ENCODE measurements at regions not wholly inside any gene's neighbourhood (a gene's known extent, or its start where the extent isn't known, plus 50 kb on each side); places are given as distances from the start of the nearest gene placed in this dataset.

DNA sequence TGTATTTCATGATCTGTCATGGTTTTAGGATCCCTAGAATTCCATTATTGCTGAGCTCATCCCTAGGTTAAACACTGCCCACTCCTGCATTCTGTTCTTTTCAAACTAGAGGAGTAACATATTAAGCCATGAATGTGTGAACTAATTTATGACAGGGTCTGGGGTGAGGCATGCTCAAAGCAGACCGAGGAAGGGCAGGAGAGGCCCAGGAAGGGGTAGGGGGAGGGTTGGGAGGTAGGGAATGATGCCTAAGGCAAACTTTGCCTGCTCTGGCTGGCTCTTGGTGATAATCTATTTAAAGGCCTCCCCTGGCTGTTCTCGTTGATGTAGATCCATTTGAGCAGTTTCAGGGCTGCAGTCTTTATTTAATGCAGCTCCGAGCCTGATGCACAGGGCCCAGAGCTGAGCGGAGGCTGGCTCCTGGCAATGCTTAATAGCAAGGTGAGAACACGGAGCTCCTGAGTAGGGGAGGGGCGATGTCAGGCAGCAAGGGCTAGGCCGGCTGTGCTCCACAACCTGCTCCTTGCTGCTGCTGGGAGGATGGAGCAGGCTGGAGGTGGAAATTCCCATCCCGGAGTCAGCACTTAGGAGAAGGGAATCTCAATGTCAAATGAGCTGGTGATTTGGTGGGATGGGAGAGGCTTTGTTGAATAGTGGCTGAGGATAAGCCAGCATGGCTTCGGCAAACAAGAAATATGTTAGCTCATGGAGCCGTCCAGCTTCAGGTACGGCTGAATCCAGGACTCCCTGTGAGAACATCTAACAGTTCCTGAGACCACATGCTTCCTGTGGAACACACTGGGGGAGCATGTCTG is 73.2 kb upstream of the UNC5A start:
- peaks cover 18% of the 10 kb centered on the region for H3K27me3 Mint-ChIP-seq (ENCODE audit: unreplicated experiment)
- no peaks in the 10 kb centered on the region for H3K9me3 Mint-ChIP-seq (ENCODE audit: unreplicated experiment)
- TF ChIP-seq, protein P1, sequence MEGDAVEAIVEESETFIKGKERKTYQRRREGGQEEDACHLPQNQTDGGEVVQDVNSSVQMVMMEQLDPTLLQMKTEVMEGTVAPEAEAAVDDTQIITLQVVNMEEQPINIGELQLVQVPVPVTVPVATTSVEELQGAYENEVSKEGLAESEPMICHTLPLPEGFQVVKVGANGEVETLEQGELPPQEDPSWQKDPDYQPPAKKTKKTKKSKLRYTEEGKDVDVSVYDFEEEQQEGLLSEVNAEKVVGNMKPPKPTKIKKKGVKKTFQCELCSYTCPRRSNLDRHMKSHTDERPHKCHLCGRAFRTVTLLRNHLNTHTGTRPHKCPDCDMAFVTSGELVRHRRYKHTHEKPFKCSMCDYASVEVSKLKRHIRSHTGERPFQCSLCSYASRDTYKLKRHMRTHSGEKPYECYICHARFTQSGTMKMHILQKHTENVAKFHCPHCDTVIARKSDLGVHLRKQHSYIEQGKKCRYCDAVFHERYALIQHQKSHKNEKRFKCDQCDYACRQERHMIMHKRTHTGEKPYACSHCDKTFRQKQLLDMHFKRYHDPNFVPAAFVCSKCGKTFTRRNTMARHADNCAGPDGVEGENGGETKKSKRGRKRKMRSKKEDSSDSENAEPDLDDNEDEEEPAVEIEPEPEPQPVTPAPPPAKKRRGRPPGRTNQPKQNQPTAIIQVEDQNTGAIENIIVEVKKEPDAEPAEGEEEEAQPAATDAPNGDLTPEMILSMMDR (IDR thresholded peaks at IDR 0.05; ENCODE audit: unreplicated experiment), result no peak
- no peak overlapping the region for H3K27ac Mint-ChIP-seq (ENCODE audit: unreplicated experiment)
- H3K4me1 Mint-ChIP-seq (ENCODE audit: unreplicated experiment), result peaks cover 10% of the 10 kb centered on the region
- no peak for DNase-seq (ENCODE audit: low spot score)
- H3K36me3 Mint-ChIP-seq (ENCODE audit: low read depth, unreplicated experiment), result peaks cover 4% of the 10 kb centered on the region
- no peak overlapping the region for H3K4me3 Mint-ChIP-seq (ENCODE audit: unreplicated experiment)

DNA sequence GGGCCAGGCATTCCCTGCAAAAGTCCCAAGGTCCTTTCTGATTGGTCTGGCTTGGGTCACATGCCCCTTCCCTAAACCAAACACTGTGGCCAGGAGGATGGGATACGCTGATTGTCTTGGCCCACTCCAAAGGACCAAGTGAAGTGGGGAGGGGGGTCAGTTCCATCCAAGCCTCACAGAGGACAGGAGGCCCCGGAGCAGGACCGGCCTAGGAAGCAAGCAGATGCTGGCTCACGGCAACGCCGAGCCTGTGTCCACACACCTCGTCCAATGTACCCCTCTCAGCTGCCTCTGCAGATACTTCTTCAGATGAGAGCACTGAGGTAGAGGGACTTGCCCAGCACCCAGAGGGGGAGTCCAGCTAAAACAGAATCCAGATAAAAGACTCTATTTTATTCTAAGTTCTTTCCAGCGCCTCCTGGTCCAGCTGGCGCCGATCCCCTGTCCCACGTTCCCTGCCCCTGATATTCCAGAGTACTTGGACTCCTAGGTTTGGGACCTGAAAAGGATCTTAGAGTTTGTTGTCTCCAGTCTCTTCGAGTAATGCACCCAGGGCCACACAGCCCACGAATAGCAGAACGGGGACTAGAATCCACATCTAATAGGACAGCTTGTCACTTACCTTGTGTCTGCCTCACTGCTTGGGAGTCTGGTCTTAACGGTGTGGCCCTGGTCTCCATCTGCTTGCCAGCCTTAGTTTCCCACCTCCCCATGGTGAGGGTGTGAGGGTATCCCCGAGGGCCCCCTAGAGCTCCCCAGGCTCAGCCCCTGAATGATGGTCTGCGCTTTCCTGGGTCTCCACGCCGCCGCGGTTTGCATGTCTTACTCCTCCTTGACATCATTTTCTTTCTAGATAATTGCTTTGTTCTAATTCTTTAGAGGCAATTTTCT is 72.4 kb upstream of the UNC5A start:
- H3K4me3 Mint-ChIP-seq (ENCODE audit: unreplicated experiment), result no peak overlapping the region
- H3K9me3 Mint-ChIP-seq (ENCODE audit: unreplicated experiment), result no peaks in the 10 kb centered on the region
- no peak for DNase-seq (ENCODE audit: low spot score)
- H3K4me1 Mint-ChIP-seq (ENCODE audit: unreplicated experiment), result peaks cover 8% of the 10 kb centered on the region
- TF ChIP-seq, protein P1 (IDR thresholded peaks at IDR 0.05; ENCODE audit: unreplicated experiment), result no peak
- H3K36me3 Mint-ChIP-seq (ENCODE audit: low read depth, unreplicated experiment), result peaks cover 8% of the 10 kb centered on the region
- peaks cover 20% of the 10 kb centered on the region for H3K27me3 Mint-ChIP-seq (ENCODE audit: unreplicated experiment)
- H3K27ac Mint-ChIP-seq (ENCODE audit: unreplicated experiment), result no peak overlapping the region

DNA sequence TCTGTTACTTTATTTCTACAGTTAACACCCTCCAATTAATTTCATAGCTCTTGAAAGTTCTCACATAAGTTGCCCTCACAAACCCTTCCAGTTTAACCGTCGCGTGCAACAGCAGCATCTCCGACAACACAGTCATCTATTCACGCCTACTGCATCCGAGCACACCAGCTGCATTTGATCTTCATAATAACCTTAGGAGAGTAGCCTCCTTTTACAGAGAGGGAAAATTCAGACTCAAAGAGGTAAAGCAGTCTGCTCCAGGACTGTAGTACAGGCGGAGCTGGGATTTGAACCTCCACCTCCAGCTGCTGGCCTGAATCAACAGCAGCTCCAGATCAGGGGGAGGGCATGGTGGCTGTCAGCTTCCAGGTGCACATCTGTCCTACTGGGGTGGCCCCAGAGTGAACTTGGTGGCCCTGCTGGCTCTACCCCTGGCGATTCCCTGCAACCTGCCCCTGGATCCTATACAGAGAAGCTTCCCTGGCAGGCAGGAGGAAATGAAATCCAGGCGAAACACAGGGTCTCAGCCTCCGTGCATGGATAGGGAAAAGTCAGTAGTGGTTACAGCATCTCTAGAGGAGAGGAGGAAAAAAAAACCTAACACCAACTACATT is 71.6 kb upstream of the UNC5A start:
- Mint-ChIP-seq H3K4me3 (ENCODE audit: unreplicated experiment) (no peak overlapping the region), H3K36me3 (ENCODE audit: low read depth, unreplicated experiment) (peaks cover 8% of the 10 kb centered on the region), H3K4me1 (ENCODE audit: unreplicated experiment) (peaks cover 10% of the 10 kb centered on the region), H3K27me3 (ENCODE audit: unreplicated experiment) (peaks cover 21% of the 10 kb centered on the region), H3K27ac (ENCODE audit: unreplicated experiment) (no peak overlapping the region), H3K9me3 (ENCODE audit: unreplicated experiment) (no peaks in the 10 kb centered on the region)
- DNase-seq (ENCODE audit: low spot score), result no peak
- TF ChIP-seq, protein P1 (IDR thresholded peaks at IDR 0.05; ENCODE audit: unreplicated experiment), result no peak

- Mint-ChIP-seq H3K27ac (ENCODE audit: unreplicated experiment) (no peak overlapping the region), H3K36me3 (ENCODE audit: low read depth, unreplicated experiment) (peaks cover 8% of the 10 kb centered on the region), H3K27me3 (ENCODE audit: unreplicated experiment) (peaks cover 21% of the 10 kb centered on the region), H3K4me3 (ENCODE audit: unreplicated experiment) (no peak overlapping the region), H3K9me3 (ENCODE audit: unreplicated experiment) (no peaks in the 10 kb centered on the region), H3K4me1 (ENCODE audit: unreplicated experiment) (peaks cover 13% of the 10 kb centered on the region)
- peak; percentile 16 for DNase-seq (ENCODE audit: low spot score)
- TF ChIP-seq, protein P1 (IDR thresholded peaks at IDR 0.05; ENCODE audit: unreplicated experiment), result no peak
Observed at GRCh38 chr5:176739461-176740051, 70.8 kb upstream of the UNC5A start.

Measured in endothelial cell (in vitro differentiated cells).